ENCODE measurements at regions not wholly inside any gene's neighbourhood (a gene's known extent, or its start where the extent isn't known, plus 50 kb on each side); places are given as distances from the start of the nearest gene placed in this dataset.

- H3K4me1 ChIP-seq (ENCODE audit: insufficient read depth, low read length, severe bottlenecking): no peaks in the 10 kb centered on the region
- H3K9ac ChIP-seq (ENCODE audit: low read length): no peak overlapping the region
- no peak for TF ChIP-seq CTCF (IDR thresholded peaks at IDR 0.05; ENCODE audit: low read length)
- TF ChIP-seq EZH2 (IDR thresholded peaks at IDR 0.05; ENCODE audit: borderline replicate concordance, low read length): no peak
- H3K79me2 ChIP-seq (ENCODE audit: insufficient read depth, low read length): no peaks in the 10 kb centered on the region
- H2AFZ ChIP-seq (ENCODE audit: low read length): no peak overlapping the region
- H3K9me3 ChIP-seq (ENCODE audit: low read length): no peaks in the 10 kb centered on the region
- no peak overlapping the region for H3K4me2 ChIP-seq (ENCODE audit: low read length)
- no peaks in the 10 kb centered on the region for H4K20me1 ChIP-seq (ENCODE audit: insufficient read depth, low read length)
- H3F3A ChIP-seq (ENCODE audit: insufficient read depth, low read length): no peaks in the 10 kb centered on the region
- H3K27ac ChIP-seq (ENCODE audit: low read depth, low read length, poor library complexity, severe bottlenecking): no peak overlapping the region
- no peaks in the 10 kb centered on the region for H3K27me3 ChIP-seq (ENCODE audit: insufficient read depth, low read length)
- no peaks in the 10 kb centered on the region for H3K9me2 ChIP-seq (ENCODE audit: low read depth, low read length)
- no peaks in the 10 kb centered on the region for H3K36me3 ChIP-seq (ENCODE audit: insufficient read depth, low read length)
- no peak overlapping the region for H3K4me3 ChIP-seq (ENCODE audit: low read depth, low read length, poor library complexity, severe bottlenecking)
These were observed 185.4 kb downstream of the LMO4 start for GRCh38 chr1:87513966-87514660.

- Histone ChIP-seq H3K4me2 (ENCODE audit: low read length) (no peak overlapping the region), H3K4me1 (ENCODE audit: insufficient read depth, low read length, severe bottlenecking) (no peaks in the 10 kb centered on the region), H4K20me1 (ENCODE audit: insufficient read depth, low read length) (no peaks in the 10 kb centered on the region), H3K9me3 (ENCODE audit: low read length) (no peaks in the 10 kb centered on the region), H3K36me3 (ENCODE audit: insufficient read depth, low read length) (no peaks in the 10 kb centered on the region), H3K27me3 (ENCODE audit: insufficient read depth, low read length) (no peaks in the 10 kb centered on the region), H3K27ac (ENCODE audit: low read depth, low read length, poor library complexity, severe bottlenecking) (no peak overlapping the region), H3K4me3 (ENCODE audit: low read depth, low read length, poor library complexity, severe bottlenecking) (no peak overlapping the region), H2AFZ (ENCODE audit: low read length) (no peak overlapping the region), H3K9ac (ENCODE audit: low read length) (no peak overlapping the region), H3K79me2 (ENCODE audit: insufficient read depth, low read length) (no peaks in the 10 kb centered on the region), H3K9me2 (ENCODE audit: low read depth, low read length) (no peaks in the 10 kb centered on the region), H3F3A (ENCODE audit: insufficient read depth, low read length) (no peaks in the 10 kb centered on the region)
- TF ChIP-seq CTCF (IDR thresholded peaks at IDR 0.05; ENCODE audit: low read length) (no peak), EZH2 (IDR thresholded peaks at IDR 0.05; ENCODE audit: borderline replicate concordance, low read length) (no peak)
These were observed 187.1 kb downstream of the LMO4 start for GRCh38 chr1:87515781-87516180.

GRCh38 chr1:87518794-87519193 lies 190.1 kb downstream of the LMO4 start:
- Histone ChIP-seq H3K27me3 (ENCODE audit: insufficient read depth, low read length) (no peaks in the 10 kb centered on the region), H4K20me1 (ENCODE audit: insufficient read depth, low read length) (no peaks in the 10 kb centered on the region), H3K9me3 (ENCODE audit: low read length) (no peaks in the 10 kb centered on the region), H3K9me2 (ENCODE audit: low read depth, low read length) (no peaks in the 10 kb centered on the region), H3K9ac (ENCODE audit: low read length) (no peak overlapping the region), H3F3A (ENCODE audit: insufficient read depth, low read length) (no peaks in the 10 kb centered on the region), H3K79me2 (ENCODE audit: insufficient read depth, low read length) (no peaks in the 10 kb centered on the region), H2AFZ (ENCODE audit: low read length) (no peak overlapping the region), H3K4me3 (ENCODE audit: low read depth, low read length, poor library complexity, severe bottlenecking) (no peak overlapping the region), H3K4me1 (ENCODE audit: insufficient read depth, low read length, severe bottlenecking) (no peaks in the 10 kb centered on the region), H3K36me3 (ENCODE audit: insufficient read depth, low read length) (no peaks in the 10 kb centered on the region), H3K4me2 (ENCODE audit: low read length) (no peak overlapping the region), H3K27ac (ENCODE audit: low read depth, low read length, poor library complexity, severe bottlenecking) (no peak overlapping the region)
- no peak for TF ChIP-seq EZH2 (IDR thresholded peaks at IDR 0.05; ENCODE audit: borderline replicate concordance, low read length)
- TF ChIP-seq CTCF (IDR thresholded peaks at IDR 0.05; ENCODE audit: low read length): no peak

Measured in OCI-LY1 (cell line).